ENCODE measurements at regions not wholly inside any gene's neighbourhood (a gene's known extent, or its start where the extent isn't known, plus 50 kb on each side); places are given as distances from the start of the nearest gene placed in this dataset.

DNA sequence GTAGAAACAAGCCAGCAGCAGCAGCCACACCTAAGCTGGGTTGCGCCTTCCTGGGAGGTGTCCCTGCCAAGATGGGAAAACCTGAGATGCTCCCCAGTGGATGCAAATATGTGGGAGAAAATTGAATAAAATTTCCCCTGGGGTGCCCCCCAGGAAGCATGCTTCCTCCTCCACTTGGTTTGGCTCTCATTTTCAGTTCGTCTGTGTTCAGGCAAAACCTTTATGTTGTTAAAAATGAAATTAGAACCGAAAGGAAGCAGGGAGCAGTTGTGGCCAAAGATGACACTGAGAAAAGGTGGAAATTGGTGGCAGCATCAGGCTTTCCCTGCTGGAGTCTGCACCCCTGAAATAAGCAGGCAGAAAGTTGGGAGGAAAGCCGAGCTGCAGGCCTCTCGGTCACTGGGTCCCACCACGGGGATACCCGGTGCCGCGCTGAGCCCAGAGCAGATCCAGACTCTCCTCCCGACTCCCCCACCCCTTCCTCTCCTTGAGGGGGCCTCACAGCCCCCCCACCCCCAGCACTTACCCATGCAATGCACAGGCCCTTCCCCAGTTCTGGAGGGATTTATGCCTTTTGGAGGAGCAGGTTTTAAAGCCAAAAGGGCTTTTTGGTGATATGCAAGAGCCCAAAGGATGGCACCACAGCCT is 267.7 kb upstream of the SPRED2 start:
- Histone ChIP-seq H3K36me3 (no peaks in the 10 kb centered on the region), H3K4me3 (no peak overlapping the region), H3K27ac (no peak overlapping the region), H3K27me3 (no peaks in the 10 kb centered on the region), H3K4me1 (no peaks in the 10 kb centered on the region), H3K9me3 (no peaks in the 10 kb centered on the region)
- TF ChIP-seq, protein P1, sequence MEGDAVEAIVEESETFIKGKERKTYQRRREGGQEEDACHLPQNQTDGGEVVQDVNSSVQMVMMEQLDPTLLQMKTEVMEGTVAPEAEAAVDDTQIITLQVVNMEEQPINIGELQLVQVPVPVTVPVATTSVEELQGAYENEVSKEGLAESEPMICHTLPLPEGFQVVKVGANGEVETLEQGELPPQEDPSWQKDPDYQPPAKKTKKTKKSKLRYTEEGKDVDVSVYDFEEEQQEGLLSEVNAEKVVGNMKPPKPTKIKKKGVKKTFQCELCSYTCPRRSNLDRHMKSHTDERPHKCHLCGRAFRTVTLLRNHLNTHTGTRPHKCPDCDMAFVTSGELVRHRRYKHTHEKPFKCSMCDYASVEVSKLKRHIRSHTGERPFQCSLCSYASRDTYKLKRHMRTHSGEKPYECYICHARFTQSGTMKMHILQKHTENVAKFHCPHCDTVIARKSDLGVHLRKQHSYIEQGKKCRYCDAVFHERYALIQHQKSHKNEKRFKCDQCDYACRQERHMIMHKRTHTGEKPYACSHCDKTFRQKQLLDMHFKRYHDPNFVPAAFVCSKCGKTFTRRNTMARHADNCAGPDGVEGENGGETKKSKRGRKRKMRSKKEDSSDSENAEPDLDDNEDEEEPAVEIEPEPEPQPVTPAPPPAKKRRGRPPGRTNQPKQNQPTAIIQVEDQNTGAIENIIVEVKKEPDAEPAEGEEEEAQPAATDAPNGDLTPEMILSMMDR (IDR thresholded peaks at IDR 0.05), result no peak
- no peak for TF ChIP-seq POLR2A (IDR thresholded peaks at IDR 0.05)
- no peak for DNase-seq

DNA sequence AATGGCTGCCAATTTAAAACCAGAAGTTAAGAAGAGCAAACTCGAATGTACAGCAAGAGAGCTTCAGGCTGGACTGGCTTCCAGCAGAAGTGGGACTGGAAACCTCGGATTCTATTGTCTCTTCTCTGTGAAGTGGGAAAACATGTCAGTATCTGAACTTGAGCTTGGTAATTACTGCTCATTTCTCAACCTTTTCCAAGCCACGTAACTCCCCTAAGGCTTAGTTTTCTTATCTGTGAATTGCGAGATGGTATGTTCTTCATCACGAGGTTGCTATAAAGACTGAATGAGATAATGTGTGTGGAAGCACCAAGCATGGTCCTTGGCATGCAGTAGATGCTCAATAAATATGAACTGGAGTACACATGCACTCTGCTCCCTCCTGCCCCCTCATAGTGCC is 259.4 kb upstream of the SPRED2 start:
- no peak for DNase-seq
- no peak for TF ChIP-seq POLR2A (IDR thresholded peaks at IDR 0.05)
- TF ChIP-seq, protein P1 (IDR thresholded peaks at IDR 0.05), result no peak
- H3K4me3 ChIP-seq, result no peak overlapping the region
- H3K36me3 ChIP-seq, result no peaks in the 10 kb centered on the region
- no peaks in the 10 kb centered on the region for H3K9me3 ChIP-seq
- no peak overlapping the region for H3K27ac ChIP-seq
- H3K27me3 ChIP-seq, result no peaks in the 10 kb centered on the region
- no peaks in the 10 kb centered on the region for H3K4me1 ChIP-seq

DNA sequence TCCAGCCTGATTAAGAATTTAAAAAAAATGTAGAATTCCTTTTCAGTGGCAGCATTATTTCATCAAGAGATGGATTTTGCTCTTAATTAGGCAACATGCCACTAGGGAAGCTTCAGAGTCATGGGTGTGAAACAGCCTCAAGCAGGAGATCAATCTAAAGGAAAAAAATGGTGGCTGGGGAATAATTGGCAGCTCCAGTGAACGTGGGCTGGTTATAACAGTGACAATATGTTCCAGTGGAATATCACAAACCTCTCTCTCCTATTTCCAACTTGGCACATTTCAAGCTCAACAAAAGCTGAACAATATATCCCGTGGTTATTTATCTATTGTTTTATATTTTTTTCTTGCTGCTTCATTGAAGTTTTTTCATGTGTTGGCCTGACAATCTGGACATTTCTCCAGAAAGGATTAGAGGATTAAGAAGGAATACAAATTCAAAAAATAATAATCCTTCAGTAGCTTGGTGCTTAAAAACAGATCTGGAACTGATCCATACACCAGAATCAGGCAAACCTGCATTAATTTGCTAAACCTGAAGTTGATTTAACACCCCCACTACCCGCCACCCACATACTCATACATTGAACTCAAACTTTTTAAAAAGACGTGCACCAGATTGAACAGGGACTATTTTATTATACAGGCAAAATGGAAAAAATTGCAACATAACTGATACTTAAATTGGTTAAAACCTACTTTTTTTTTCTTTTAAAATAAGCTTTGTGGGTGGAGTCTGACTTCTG is 255.9 kb upstream of the SPRED2 start:
- Histone ChIP-seq H3K4me1 (no peaks in the 10 kb centered on the region), H3K27ac (no peak overlapping the region), H3K27me3 (no peaks in the 10 kb centered on the region), H3K36me3 (no peaks in the 10 kb centered on the region), H3K9me3 (no peaks in the 10 kb centered on the region), H3K4me3 (no peak overlapping the region)
- DNase-seq, result no peak
- no peak for TF ChIP-seq POLR2A (IDR thresholded peaks at IDR 0.05)
- TF ChIP-seq, protein P1 (IDR thresholded peaks at IDR 0.05), result no peak

DNA sequence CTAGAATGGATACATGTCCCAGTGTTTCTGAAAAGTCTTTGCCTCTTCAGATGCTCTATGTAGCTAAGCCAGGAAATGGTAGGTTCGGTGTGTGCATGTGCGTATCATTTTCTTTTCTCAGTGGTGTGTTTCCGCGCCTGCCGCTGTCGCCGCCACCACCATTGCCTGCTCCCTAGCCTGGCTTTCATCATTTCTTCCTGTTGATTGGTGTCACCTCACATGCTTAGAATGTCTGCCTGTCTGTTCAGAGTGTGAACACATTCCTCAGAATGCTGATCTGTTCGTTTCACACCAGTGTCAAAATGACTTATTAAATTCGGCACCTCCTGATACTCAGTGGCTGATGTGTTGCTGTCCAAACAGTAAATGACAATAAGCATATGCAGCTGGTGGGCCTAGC is 255.2 kb upstream of the SPRED2 start:
- H3K27ac ChIP-seq, result no peak overlapping the region
- no peaks in the 10 kb centered on the region for H3K9me3 ChIP-seq
- H3K36me3 ChIP-seq, result no peaks in the 10 kb centered on the region
- no peaks in the 10 kb centered on the region for H3K27me3 ChIP-seq
- no peak overlapping the region for H3K4me3 ChIP-seq
- no peaks in the 10 kb centered on the region for H3K4me1 ChIP-seq
- no peak for TF ChIP-seq POLR2A (IDR thresholded peaks at IDR 0.05)
- TF ChIP-seq, protein P1 (IDR thresholded peaks at IDR 0.05), result no peak
- no peak for DNase-seq

DNA sequence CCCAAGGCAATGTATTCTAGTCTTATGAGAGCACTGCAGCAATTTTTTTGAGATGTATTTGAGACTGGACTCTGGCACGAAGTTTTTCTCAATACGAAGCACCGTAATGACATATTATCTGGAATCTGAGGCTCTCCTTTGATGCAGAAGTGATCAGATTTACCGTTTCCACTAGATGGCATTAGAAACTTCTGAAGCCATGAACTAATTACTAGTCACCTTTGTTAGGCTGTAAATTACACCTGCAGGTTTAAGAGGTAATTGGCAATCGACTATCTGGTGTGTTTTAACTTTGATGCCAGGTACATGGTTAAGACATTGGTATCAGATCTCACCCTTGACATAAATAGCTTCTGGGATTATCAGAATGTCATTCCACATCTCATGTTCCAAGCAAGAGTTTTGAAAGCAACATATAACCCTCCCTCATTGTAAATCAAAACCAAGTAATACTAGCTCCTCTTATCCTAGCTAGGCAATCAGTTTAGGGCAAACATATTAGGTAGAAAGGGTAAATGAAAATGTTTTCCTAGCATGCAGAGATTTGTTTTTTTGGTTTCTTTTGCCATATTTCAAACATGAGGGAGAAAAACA is 254.6 kb upstream of the SPRED2 start:
- no peak overlapping the region for H3K4me3 ChIP-seq
- no peak for DNase-seq
- no peaks in the 10 kb centered on the region for H3K4me1 ChIP-seq
- H3K9me3 ChIP-seq, result no peaks in the 10 kb centered on the region
- H3K36me3 ChIP-seq, result no peaks in the 10 kb centered on the region
- no peaks in the 10 kb centered on the region for H3K27me3 ChIP-seq
- no peak overlapping the region for H3K27ac ChIP-seq
- no peak for TF ChIP-seq POLR2A (IDR thresholded peaks at IDR 0.05)
- TF ChIP-seq, protein P1 (IDR thresholded peaks at IDR 0.05), result no peak

Measured in Peyer's patch (tissue), 4 donors.